ENCODE measurements at regions not wholly inside any gene's neighbourhood (a gene's known extent, or its start where the extent isn't known, plus 50 kb on each side); places are given as distances from the start of the nearest gene placed in this dataset.

DNA sequence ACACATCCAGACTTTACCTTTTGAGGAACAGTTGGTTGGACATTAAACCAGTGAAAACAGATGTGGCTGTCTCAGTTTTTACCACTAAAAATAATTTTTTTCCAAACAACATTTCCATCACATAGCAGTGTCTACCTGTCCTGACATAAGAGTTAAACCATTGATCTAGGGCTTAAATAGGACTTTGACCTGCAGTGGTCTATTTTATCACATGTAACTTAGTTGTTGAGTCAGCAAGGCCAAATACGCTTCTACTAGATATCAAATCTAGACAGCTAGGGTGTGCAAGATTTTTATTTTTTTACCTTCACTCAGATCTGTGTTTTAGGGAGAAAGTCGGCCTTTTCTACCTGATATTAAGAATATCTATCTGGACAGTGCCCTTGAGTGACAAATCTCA lies 88.8 kb upstream of the ZFP64 start:
- Histone ChIP-seq H3K4me2 (ENCODE audit: low read length) (no peak overlapping the region), H3K9me3 (ENCODE audit: control insufficient read depth in 1 of 2, insufficient read depth in 1 of 2, low read depth in 1 of 2, low read length in 2 of 2) (no peaks in the 10 kb centered on the region), H2AFZ (ENCODE audit: low read depth, low read length, poor library complexity, severe bottlenecking) (no peak overlapping the region), H3K79me2 (ENCODE audit: insufficient read depth, low read length) (no peaks in the 10 kb centered on the region), H3K27me3 (ENCODE audit: insufficient read depth, low read length) (peaks cover 36% of the 10 kb centered on the region), H3K27ac (ENCODE audit: low read depth, low read length) (no peak overlapping the region), H3K4me1 (ENCODE audit: control insufficient read depth in 1 of 2, insufficient read depth in 2 of 2, low read length in 2 of 2) (no peaks in the 10 kb centered on the region), H3K9ac (ENCODE audit: low read length) (no peak overlapping the region), H3K4me3 (replicated peaks in 1 of 2; ENCODE audit: low read depth in 1 of 2, low read length in 2 of 2) (no peak overlapping the region), H4K20me1 (ENCODE audit: insufficient read depth) (no peaks in the 10 kb centered on the region), H3K9me2 (ENCODE audit: insufficient read depth) (no peaks in the 10 kb centered on the region), H3K36me3 (ENCODE audit: control insufficient read depth in 1 of 2, insufficient read depth in 2 of 2, low read length in 2 of 2) (no peaks in the 10 kb centered on the region)
- ChIA-PET RAD21 (ENCODE audit: low non-redundant PET in 1 of 2, low total read pairs in 2 of 2, uncharacterized antibody in 2 of 2, unreplicated experiment in 2 of 2) (no interaction called here), POLR2A (no interaction called here), CTCF (no interaction called here)
- ATAC-seq (no peak), DNase-seq (ENCODE audit: low read depth, low spot score) (no peak)
- no TSS peak for BruUV-seq (replicated peaks)
- no peak for TF ChIP-seq CEBPB (IDR thresholded peaks at IDR 0.05; ENCODE audit: low read depth)
- no peak for TF ChIP-seq POLR2AphosphoS5 (IDR thresholded peaks at IDR 0.05; ENCODE audit: low read depth, low read length)
- no peak for TF ChIP-seq FOSL1 (IDR thresholded peaks at IDR 0.05; ENCODE audit: low read depth)
- TF ChIP-seq, protein P1, sequence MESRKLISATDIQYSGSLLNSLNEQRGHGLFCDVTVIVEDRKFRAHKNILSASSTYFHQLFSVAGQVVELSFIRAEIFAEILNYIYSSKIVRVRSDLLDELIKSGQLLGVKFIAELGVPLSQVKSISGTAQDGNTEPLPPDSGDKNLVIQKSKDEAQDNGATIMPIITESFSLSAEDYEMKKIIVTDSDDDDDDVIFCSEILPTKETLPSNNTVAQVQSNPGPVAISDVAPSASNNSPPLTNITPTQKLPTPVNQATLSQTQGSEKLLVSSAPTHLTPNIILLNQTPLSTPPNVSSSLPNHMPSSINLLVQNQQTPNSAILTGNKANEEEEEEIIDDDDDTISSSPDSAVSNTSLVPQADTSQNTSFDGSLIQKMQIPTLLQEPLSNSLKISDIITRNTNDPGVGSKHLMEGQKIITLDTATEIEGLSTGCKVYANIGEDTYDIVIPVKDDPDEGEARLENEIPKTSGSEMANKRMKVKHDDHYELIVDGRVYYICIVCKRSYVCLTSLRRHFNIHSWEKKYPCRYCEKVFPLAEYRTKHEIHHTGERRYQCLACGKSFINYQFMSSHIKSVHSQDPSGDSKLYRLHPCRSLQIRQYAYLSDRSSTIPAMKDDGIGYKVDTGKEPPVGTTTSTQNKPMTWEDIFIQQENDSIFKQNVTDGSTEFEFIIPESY (IDR thresholded peaks at IDR 0.05; ENCODE audit: extremely low read depth, insufficient replicate concordance, low read length) = no peak
- TF ChIP-seq EZH2phosphoT487 (IDR thresholded peaks at IDR 0.05; ENCODE audit: borderline replicate concordance) = no peak
- intact Hi-C loops (cut with micrococcal nuclease) = no loop called here

DNA sequence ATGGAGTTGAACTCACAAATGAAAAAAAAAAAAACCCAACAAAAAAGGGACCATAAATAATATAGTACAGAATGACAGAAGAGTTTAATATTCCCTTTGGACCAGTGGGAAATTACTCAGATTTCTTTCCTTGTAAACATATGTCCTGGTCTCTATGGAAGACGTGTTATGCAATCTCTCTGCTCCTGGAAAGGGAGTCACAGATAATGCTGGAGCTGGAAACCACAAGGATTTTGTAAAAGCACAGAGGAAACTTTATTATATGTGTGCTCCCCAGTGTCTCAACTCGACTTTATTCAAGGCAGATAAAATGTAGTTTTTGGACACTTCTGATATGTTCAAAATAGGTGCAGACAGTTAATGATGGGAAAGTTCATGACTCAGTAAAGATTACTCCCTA lies 88.1 kb upstream of the ZFP64 start:
- Histone ChIP-seq H3K4me1 (ENCODE audit: control insufficient read depth in 1 of 2, insufficient read depth in 2 of 2, low read length in 2 of 2) (no peaks in the 10 kb centered on the region), H3K4me3 (replicated peaks in 1 of 2; ENCODE audit: low read depth in 1 of 2, low read length in 2 of 2) (no peak overlapping the region), H3K9me3 (ENCODE audit: control insufficient read depth in 1 of 2, insufficient read depth in 1 of 2, low read depth in 1 of 2, low read length in 2 of 2) (no peaks in the 10 kb centered on the region), H3K27me3 (ENCODE audit: insufficient read depth, low read length) (peaks cover 29% of the 10 kb centered on the region), H3K36me3 (ENCODE audit: control insufficient read depth in 1 of 2, insufficient read depth in 2 of 2, low read length in 2 of 2) (no peaks in the 10 kb centered on the region), H3K79me2 (ENCODE audit: insufficient read depth, low read length) (no peaks in the 10 kb centered on the region), H2AFZ (ENCODE audit: low read depth, low read length, poor library complexity, severe bottlenecking) (no peak overlapping the region), H3K9me2 (ENCODE audit: insufficient read depth) (no peaks in the 10 kb centered on the region), H3K9ac (ENCODE audit: low read length) (no peak overlapping the region), H3K4me2 (ENCODE audit: low read length) (no peak overlapping the region), H4K20me1 (ENCODE audit: insufficient read depth) (no peaks in the 10 kb centered on the region), H3K27ac (ENCODE audit: low read depth, low read length) (no peak overlapping the region)
- no peak for DNase-seq (ENCODE audit: low read depth, low spot score)
- ChIA-PET POLR2A (no interaction called here), RAD21 (ENCODE audit: low non-redundant PET in 1 of 2, low total read pairs in 2 of 2, uncharacterized antibody in 2 of 2, unreplicated experiment in 2 of 2) (no interaction called here), CTCF (no interaction called here)
- no peak for ATAC-seq
- BruUV-seq (replicated peaks) = no TSS peak
- intact Hi-C loops (cut with micrococcal nuclease) = no loop called here
- TF ChIP-seq POLR2A (IDR thresholded peaks at IDR 0.05; ENCODE audit: borderline replicate concordance, extremely low read depth, insufficient read depth, insufficient read length) (no peak), ZFX (IDR thresholded peaks at IDR 0.05) (no peak), EZH2phosphoT487 (IDR thresholded peaks at IDR 0.05; ENCODE audit: borderline replicate concordance) (no peak), EZH2 (IDR thresholded peaks at IDR 0.05) (no peak), JUND (IDR thresholded peaks at IDR 0.05) (no peak), MAX (IDR thresholded peaks at IDR 0.05) (no peak), EGR1 (IDR thresholded peaks at IDR 0.05; ENCODE audit: low read depth) (no peak), POLR2AphosphoS5 (IDR thresholded peaks at IDR 0.05; ENCODE audit: low read depth, low read length) (no peak)
- TF ChIP-seq, protein P2, sequence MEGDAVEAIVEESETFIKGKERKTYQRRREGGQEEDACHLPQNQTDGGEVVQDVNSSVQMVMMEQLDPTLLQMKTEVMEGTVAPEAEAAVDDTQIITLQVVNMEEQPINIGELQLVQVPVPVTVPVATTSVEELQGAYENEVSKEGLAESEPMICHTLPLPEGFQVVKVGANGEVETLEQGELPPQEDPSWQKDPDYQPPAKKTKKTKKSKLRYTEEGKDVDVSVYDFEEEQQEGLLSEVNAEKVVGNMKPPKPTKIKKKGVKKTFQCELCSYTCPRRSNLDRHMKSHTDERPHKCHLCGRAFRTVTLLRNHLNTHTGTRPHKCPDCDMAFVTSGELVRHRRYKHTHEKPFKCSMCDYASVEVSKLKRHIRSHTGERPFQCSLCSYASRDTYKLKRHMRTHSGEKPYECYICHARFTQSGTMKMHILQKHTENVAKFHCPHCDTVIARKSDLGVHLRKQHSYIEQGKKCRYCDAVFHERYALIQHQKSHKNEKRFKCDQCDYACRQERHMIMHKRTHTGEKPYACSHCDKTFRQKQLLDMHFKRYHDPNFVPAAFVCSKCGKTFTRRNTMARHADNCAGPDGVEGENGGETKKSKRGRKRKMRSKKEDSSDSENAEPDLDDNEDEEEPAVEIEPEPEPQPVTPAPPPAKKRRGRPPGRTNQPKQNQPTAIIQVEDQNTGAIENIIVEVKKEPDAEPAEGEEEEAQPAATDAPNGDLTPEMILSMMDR (IDR thresholded peaks at IDR 0.05 in 2 of 3, conservative IDR thresholded peaks at IDR 0.05 in 1 of 3; ENCODE audit: borderline replicate concordance in 1 of 3, insufficient read depth in 1 of 3, low read depth in 2 of 3, low read length in 2 of 3) = no peak
- TF ChIP-seq, protein P1 (IDR thresholded peaks at IDR 0.05; ENCODE audit: extremely low read depth, insufficient replicate concordance, low read length) = no peak

Data from HCT116 (cell line).